ENCODE measurements at regions not wholly inside any gene's neighbourhood (a gene's known extent, or its start where the extent isn't known, plus 50 kb on each side); places are given as distances from the start of the nearest gene placed in this dataset.
A peak's percentile ranks its signal among the peaks of the same experiment; 100 is the strongest.
"Not testable (repeated sequence)": the region's sequence is repeated elsewhere in the genome, so short reads cannot be mapped to it uniquely, and the experiment has no call there.

DNA sequence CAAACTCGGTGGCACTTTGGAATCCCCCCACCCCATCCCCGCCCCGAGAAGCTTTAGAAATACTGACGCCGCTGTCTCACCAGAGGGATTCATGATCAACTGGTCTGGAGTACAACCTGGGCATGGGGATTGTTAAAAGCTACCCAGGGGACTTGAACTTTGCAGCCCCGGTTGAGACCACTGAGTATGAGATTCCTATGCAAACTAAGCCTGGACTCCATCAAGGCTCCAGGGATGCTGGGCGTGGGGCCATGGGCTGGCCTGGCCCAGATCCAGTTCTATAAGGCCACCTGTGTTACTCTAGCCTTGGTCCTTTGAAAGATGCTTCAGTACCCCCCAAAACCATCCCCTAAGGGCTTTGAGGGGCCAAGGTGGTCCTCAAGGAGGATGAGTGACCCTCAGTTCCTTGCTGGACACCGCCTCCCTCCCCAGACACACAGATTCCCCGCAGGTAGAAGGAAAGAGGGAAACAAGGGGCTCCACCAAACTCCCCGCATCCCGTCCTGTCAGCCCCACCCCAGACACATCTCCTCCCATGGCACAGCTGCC, 68.5 kb downstream of the MRPL36 start:
- no peak for DNase-seq

DNA sequence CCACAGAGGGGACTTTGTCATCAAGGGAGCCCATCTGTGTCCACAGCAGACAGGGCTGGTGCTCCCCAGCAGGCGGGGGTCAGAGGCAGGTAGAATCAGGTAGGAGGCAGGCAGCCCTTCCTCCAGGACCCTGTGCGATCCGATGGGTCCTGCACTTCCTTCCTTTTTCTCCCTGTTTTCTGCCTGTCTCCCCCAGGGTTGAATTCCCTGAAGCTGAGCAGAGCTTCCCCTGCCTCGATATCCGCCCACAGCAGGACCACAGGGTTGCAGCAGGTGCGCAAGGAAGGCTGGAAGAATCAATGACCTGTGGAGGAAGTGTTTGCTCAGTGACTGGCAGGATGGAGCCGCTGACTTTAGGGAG, 69.2 kb downstream of the MRPL36 start:
- DNase-seq: no peak

DNA sequence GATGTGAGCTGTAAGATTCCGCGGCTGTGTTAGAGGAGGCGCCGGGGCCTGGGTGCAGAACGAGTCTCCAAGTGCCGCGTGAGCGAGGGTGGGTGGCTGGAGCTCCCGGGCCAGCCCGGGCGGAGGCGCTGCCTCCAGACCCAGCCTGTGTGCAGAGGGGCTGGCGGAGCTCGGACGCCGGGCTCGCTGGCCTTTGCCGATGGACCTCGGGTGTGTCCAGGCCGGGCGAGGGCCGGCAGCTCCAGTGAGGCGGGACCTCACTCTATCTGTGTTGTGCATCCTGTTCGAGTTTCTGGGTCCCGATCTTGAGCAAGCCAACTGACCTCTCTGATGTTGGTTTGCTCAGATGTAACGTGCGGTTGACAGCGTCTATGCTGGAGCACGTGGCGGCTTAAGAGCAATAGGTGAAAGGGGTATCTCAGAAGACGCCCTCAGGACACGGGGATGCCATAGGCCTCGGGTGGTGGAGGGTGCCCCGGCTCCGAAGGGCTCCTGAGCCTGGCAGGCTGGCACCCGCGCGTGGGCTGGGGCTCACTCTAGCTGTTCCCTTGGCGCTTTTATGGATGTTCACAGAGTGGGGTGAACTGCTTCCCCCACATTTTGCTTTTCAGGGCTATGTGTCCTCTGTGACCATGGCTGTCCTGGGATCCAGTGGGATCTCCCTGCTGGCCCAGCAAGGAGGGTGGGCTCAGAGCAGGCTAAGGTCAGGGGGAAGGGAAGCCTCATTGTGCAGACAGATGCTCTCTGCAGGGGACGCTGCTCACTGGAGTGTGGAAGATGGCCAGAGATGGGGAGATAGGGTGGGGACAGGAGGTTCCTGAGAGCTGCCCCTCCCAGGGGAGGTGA, 69.8 kb downstream of the MRPL36 start:
- no peak for DNase-seq

DNA sequence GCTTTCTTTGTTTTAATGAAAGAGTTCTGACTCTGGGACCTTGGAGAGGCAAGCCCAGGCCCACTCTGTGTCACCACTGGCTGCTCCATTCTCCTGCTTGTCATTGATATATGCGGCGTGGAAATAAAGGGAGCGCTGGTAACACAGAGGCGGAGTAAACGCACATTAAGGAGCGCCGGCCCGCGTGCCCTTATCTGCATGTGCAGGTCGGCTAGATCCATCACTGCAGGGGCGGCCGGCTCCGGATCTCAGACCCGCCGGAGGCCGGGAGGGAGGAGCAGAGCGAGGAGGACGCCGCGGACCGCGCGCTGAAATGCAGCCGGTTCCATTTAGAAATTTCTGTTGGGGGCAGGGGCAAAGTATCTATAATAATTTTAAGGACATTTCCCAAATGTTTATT, 70.8 kb downstream of the MRPL36 start:
- no peak for DNase-seq

DNA sequence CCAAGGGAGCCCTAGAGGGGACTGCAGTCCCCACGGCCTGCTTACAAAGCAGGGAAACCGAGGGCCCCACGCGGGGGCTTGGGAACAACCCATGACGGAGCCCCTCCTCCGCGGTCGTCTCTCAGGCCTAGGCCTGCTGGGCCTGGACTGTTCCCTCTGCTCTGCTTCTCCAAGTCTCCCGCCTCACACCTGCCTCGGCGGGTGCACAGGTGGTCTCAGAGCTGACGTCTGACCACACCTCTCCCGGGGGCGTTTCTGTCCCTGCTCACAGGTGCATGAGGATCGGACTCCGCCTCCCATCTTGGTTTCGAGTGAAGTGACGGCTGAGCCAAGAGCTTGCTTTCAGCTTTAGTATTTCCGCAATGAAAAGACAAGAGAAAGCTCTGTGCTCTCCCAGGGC, 72.1 kb downstream of the MRPL36 start:
- no peak for DNase-seq

- DNase-seq: no peak
Measured at GRCh38 chr5:1726956-1727355, 72.7 kb downstream of the MRPL36 start.

GRCh38 chr5:1726469-1726865, 73.2 kb downstream of the MRPL36 start:
- DNase-seq: no peak

GRCh38 chr5:1725641-1726468, 73.8 kb downstream of the MRPL36 start:
- DNase-seq: no peak

DNA sequence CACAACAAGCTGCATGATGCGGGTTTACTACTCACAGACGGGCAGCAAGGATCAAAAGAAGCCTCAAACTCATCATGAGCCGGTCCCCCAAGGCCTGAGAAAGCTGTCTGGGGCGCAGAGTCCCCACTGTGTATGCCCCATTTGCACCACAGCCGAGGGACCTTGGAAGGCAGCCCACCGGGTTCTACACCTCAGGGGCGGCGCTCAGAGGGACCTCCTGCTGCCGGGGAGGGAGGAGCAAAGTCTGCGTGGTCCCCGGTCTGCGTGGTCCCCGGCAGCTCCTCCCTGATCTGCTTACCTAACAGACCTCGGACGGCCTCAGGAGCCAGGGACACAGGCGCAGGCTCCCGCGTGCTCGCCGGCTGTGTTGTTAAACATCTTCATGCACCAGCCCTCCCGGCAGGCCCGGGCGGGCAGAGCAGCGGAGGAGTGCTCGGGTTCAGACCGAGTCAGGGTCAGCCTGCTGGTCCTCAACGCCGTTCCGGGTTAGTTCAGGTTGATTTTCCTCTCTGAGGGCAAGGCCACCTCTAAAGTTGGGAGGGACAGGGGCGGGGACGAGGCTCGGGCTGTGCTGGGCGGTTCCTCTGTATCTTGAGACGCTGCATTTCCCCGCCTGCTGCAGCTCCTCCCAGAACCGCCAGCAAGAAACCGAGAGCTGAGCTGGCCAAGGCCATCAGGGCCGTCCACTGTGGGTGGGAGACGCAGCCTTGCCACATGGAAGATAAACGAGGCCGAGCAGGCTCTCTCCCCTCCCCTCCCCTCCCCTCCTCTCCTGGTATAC, 74.6 kb downstream of the MRPL36 start:
- DNase-seq: no peak

DNA sequence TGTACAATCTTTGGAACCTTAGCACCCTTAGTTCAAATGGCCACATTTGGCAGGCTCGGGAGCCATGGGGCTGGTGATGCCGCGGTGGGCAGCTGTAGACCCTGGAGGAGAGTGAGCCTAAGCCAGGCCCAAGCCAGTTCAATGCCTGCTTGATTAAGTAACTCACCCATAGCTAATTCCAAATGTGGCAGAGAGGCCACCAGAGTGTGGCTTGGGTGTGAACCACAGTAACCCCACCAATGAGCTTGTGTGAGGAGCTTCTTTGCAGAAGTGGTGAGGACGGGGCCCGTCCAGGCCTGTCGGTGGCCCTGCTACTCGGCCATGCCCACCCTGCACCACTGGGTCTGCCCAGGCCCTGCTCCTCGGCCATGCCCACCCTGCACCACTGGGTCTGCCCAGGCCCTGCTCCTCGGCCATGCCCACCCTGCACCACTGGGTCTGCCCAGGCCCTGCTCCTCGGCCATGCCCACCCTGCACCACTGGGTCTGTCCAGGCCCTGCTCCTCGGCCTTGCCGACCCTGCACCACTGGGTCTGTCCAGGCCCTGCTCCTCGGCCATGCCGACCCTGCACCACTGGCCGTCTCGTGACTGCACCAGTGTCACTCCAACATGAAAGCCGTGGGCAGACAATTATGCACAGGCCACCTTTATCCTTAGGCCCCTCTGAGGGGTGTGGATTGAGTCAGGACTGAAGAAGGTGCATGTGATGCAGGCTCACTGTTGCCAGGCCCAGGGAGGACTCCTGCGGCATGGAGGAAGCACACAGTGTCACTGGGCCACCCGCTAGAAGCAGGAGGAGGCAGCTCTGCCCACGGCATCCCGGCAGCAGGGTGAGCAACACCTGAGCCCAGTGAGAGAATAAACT, 75.4 kb downstream of the MRPL36 start:
- DNase-seq: no peak

- no peak for DNase-seq
Measured at GRCh38 chr5:1723476-1723875, 76.2 kb downstream of the MRPL36 start.

DNA sequence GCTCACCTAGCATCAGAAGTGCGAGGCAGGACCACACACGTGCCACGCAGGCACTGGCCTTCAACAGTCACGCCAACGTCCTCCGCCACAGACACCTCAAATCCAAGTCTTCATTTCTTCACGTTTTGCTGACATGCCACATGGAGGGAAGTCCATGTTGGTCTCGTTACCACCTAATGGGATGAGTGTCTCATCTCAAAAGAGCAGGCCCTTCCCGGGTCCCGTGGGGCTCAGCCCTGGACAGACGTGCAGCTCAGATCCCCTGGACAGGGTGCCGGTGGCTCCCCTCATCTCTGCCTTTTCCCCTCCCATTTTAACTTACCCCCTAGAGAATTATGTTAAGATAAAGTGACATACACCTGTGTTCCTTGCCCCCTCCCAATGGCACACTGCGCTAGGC, 76.8 kb downstream of the MRPL36 start:
- no peak for DNase-seq

DNA sequence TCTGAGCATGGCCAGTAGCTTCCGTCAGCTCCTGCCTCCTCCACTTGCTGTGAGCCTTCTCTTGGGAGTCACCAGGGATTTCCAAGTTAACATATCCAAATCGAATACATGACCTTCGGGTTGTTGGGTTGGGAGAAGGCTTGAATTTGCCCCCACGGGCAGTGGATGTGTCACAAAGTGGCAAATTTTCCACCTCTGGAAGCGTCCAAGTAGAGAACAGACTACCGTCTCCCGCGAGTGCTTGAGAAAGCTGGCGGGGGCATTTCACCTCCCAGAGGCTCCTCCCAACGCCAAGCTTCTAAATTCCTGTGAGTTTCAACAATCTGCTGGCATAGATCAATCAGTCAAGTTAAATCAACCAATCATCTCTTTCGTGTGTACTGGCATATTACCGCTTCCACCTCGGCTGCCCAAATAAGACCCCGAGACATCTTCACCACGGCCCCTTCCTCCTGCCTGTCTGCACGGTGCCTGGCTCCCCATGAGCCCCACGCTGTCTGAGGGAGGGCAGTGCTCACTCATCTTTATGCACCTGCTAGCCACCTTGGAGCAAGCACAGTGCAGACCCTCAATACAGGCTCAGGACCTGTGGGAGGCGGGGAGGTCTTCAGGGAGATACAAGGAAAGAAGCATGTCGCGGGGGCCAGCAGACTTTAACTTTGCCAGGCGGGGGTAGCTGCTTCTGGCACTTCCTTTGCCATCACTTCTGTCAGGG, 79.1 kb downstream of the MRPL36 start:
- DNase-seq: no peak

DNA sequence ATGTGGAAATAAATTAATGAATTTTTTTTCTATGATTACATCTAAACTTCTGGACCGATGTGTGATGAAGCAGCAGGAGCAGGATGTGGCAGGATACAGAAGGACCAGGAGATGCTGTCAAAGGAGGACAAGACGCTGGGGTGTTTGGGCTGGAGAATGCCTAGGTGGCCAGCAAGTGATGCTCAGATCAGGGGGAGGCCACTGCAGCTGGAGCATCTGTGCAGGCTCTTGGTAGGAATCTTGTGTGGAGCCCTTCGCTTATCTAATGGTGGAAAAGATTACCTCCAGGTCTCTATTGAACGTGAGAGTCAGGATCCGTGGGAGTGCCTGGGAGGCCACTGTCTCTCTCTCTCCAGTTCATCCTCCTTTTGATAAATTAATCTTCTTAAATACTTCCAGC, 79.8 kb downstream of the MRPL36 start:
- no peak for DNase-seq

DNA sequence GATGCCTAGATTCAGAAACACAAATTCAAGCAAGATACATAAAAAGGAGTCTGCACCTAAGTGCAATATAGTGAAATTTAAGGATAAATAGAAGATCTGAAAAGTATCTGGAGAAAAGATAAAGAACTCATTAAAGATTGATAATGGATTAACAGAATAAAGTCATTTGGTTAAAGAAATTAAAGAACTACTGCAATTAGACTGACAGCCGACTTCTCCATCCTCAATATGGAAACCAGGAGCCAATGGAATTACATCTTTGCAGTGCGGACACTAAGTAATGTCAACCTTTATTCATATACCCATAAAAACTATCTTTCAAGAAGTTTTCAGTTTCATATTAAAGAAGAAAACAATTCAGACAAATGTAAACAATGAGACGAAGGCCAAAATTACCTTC, 81.0 kb downstream of the MRPL36 start:
- DNase-seq: peak; percentile 0 to 11

- DNase-seq: not testable (repeated sequence)
Measured at GRCh38 chr5:1710091-1710490, 89.5 kb downstream of the MRPL36 start.

DNA sequence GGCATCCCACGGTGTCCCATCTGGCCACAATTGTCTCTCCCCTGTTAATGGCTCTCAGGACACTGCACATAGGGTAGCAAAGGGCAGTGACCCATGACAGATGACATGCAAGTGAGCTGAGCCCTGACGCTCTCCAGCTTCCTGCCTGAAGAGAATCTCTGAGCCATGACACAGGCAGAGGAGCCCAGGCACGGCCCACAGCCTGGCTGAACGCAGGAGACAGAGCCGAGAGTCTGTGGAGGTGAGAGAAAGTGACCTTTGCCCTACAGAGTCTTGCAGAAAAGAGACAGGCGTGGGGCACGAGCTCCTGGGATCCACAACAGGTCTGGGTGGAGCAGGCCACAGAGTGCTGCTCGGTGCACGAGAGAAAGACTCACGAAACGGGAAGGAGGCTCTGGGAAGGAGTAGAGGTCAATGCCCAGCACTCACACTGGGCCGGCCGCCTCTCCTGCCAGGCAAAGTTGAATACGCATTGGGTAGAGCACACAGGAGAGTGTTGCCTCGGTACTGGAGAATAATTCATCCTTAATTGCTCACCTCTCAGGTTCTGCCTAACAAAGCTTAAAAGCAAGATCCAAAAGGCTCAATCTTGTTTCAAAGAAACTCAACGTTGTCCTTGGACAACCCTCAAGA, 90.3 kb downstream of the MRPL36 start:
- DNase-seq: no peak

- DNase-seq: no peak
Measured at GRCh38 chr5:1708592-1709141, 91.0 kb downstream of the MRPL36 start.

DNA sequence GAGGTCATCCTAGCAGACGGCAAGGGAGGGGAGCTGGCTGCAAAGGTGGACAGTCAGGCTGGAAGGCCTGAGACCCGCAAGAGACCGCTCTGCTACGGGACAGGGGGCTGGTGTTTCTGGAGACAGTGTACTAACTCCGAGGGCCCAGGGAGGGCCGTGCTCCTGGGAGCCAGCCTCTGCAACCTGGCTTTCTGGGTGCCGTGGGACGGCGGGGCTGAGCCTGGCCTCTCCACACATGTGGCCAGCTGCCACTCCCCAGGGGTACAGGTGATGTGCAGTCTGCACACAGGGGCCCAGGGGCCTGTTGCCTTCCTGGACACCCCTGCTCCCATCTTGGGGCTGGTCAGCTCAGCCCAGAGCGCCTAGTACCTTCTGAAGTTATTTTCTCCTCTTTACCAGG, 92.2 kb downstream of the MRPL36 start:
- DNase-seq: no peak

DNA sequence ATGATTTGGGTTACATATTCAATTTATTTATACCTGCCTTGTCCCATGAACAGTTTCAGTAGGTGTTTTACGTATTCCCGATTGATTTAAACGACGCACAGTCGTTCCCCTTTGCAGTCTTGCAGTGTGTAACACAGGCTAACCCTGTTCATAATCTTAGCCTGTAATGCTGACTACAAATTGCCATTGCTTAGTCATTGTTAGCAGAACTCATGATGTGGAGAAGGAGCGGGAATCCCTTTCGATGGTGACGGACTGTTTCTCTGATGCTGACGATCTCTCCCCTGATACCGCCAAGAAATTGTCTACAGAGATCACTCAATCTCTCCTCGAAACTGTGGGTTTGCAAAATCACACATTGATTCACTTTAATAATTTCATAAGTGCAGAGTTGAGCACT, 93.2 kb downstream of the MRPL36 start:
- no peak for DNase-seq

GRCh38 chr5:1706021-1706420, 93.6 kb downstream of the MRPL36 start:
- no peak for DNase-seq

Data from Kasumi-1 (cell line).